IPS-NIHi11 (cell line): ENCODE measurements at regions not wholly inside any gene's neighbourhood (a gene's known extent, or its start where the extent isn't known, plus 50 kb on each side); places are given as distances from the start of the nearest gene placed in this dataset.
"Not testable (repeated sequence)": the region's sequence is repeated elsewhere in the genome, so short reads cannot be mapped to it uniquely, and the experiment has no call there.

ENCODE experiments used
- DNase-seq: peaks from one replicate; pipeline ENCODE4 v3.0.0; 2012; ENCODE audit warnings: mixed read lengths, low spot score

- DNase-seq = not testable (repeated sequence)
Observed at GRCh38 chr11:3514635-3515424, 127.0 kb downstream of the ART5 start.

- not testable (repeated sequence) for DNase-seq
Observed at GRCh38 chr11:3513311-3513710, 128.5 kb downstream of the ART5 start.

GRCh38 chr11:3512751-3513150, 129.0 kb downstream of the ART5 start:
- not testable (repeated sequence) for DNase-seq

GRCh38 chr11:3512133-3512703, 129.6 kb downstream of the ART5 start:
- not testable (repeated sequence) for DNase-seq

GRCh38 chr11:3511416-3512132, 130.2 kb downstream of the ART5 start:
- not testable (repeated sequence) for DNase-seq

GRCh38 chr11:3509563-3509962, 130.6 kb upstream of the ZNF195 start:
- DNase-seq = not testable (repeated sequence)

GRCh38 chr11:3499198-3499597, 120.3 kb upstream of the ZNF195 start:
- not testable (repeated sequence) for DNase-seq

GRCh38 chr11:3498356-3498755, 119.4 kb upstream of the ZNF195 start:
- DNase-seq = not testable (repeated sequence)

GRCh38 chr11:3493152-3493551, 114.2 kb upstream of the ZNF195 start:
- not testable (repeated sequence) for DNase-seq

- not testable (repeated sequence) for DNase-seq
Observed at GRCh38 chr11:3488003-3488402, 109.1 kb upstream of the ZNF195 start.

GRCh38 chr11:3485737-3486136, 106.8 kb upstream of the ZNF195 start:
- DNase-seq = not testable (repeated sequence)

- peak; percentile 11 for DNase-seq
Observed at GRCh38 chr11:3476937-3477885, 98.3 kb upstream of the ZNF195 start.

- not testable (repeated sequence) for DNase-seq
Observed at GRCh38 chr11:3476084-3476936, 97.4 kb upstream of the ZNF195 start.

- DNase-seq = peak; percentile 6
Observed at GRCh38 chr11:3468963-3469362, 90.0 kb upstream of the ZNF195 start.

- not testable (repeated sequence) for DNase-seq
Observed at GRCh38 chr11:3467599-3467998, 88.7 kb upstream of the ZNF195 start.

- DNase-seq = not testable (repeated sequence)
Observed at GRCh38 chr11:3455666-3456065, 76.7 kb upstream of the ZNF195 start.

GRCh38 chr11:3454844-3455243, 75.9 kb upstream of the ZNF195 start:
- not testable (repeated sequence) for DNase-seq

- DNase-seq = not testable (repeated sequence)
Observed at GRCh38 chr11:3453596-3454256, 74.8 kb upstream of the ZNF195 start.

GRCh38 chr11:3450822-3451221, 71.9 kb upstream of the ZNF195 start:
- not testable (repeated sequence) for DNase-seq

GRCh38 chr11:3445535-3445934, 66.6 kb upstream of the ZNF195 start:
- DNase-seq = not testable (repeated sequence)
